Adipocyte (in vitro differentiated cells): ENCODE measurements at regions not wholly inside any gene's neighbourhood (a gene's known extent, or its start where the extent isn't known, plus 50 kb on each side); places are given as distances from the start of the nearest gene placed in this dataset.
"Not testable (repeated sequence)": the region's sequence is repeated elsewhere in the genome, so short reads cannot be mapped to it uniquely, and the experiment has no call there.

Experiments
- DNase-seq: peaks from one replicate; pipeline ENCODE4 v3.0.0-alpha.2; 2015; ENCODE audit warnings: low read depth
- H3K27me3 ChIP-seq: replicated peaks from 2 replicates; pipeline ENCODE4 v1.7.0; 2013; ENCODE audit warnings: mild to moderate bottlenecking, low read length, moderate library complexity; ENCODE audit not compliant: control insufficient read depth, insufficient read depth
- H3K36me3 ChIP-seq: 2 replicates; pipeline ENCODE4 v1.7.0; 2013; ENCODE audit warnings: low read length, mild to moderate bottlenecking, moderate library complexity; ENCODE audit not compliant: control insufficient read depth, insufficient read depth, severe bottlenecking
- H3K4me1 ChIP-seq: 2 replicates; pipeline ENCODE4 v1.7.0; 2013; ENCODE audit warnings: mild to moderate bottlenecking, low read length, moderate library complexity; ENCODE audit not compliant: control insufficient read depth, insufficient read depth
- H3K4me3 ChIP-seq: 2 replicates; pipeline ENCODE4 v1.7.0; 2013; ENCODE audit warnings: mild to moderate bottlenecking, low read length, moderate library complexity
- H3K9ac ChIP-seq: 2 replicates; pipeline ENCODE4 v1.7.0; 2013; ENCODE audit warnings: mild to moderate bottlenecking, low read length, moderate library complexity
- H3K9me3 ChIP-seq: 2 replicates; pipeline ENCODE4 v1.7.0; 2013; ENCODE audit warnings: mild to moderate bottlenecking, low read length, moderate library complexity; ENCODE audit not compliant: control insufficient read depth

- no peaks in the 10 kb centered on the region for H3K4me1 ChIP-seq
- no peaks in the 10 kb centered on the region for H3K9me3 ChIP-seq
- H3K4me3 ChIP-seq, result no peak overlapping the region
- DNase-seq, result no peak
- no peak overlapping the region for H3K9ac ChIP-seq
- H3K27me3 ChIP-seq, result no peaks in the 10 kb centered on the region
- H3K36me3 ChIP-seq, result no peaks in the 10 kb centered on the region
These were observed 2027.7 kb downstream of the MRPL39 start for GRCh38 chr21:23579573-23579972.

DNA sequence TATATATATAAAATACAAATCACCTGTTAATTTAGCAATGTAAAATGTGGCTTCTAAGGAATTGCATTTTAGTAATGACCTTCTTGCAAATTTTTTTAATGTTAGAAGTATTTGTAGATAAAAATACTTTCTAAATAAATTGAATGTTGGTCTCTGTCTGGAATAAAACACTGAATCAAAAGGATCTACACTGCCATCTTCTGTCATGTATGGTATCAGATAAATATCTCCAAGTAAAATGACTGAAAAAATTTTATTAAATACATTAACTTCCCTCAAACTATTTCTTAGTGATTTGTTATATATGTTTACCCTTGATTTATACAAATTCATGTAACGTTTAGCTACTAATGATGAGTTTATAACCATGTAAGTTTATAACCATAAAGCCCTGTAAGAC lies 2029.3 kb downstream of the MRPL39 start:
- H3K9ac ChIP-seq, result no peak overlapping the region
- H3K36me3 ChIP-seq, result no peaks in the 10 kb centered on the region
- no peaks in the 10 kb centered on the region for H3K4me1 ChIP-seq
- H3K9me3 ChIP-seq, result no peaks in the 10 kb centered on the region
- DNase-seq, result no peak
- no peak overlapping the region for H3K4me3 ChIP-seq
- no peaks in the 10 kb centered on the region for H3K27me3 ChIP-seq

GRCh38 chr21:23574932-23575331 lies 2032.3 kb downstream of the MRPL39 start:
- Histone ChIP-seq H3K4me1 (no peaks in the 10 kb centered on the region), H3K36me3 (no peaks in the 10 kb centered on the region), H3K9ac (no peak overlapping the region), H3K9me3 (no peaks in the 10 kb centered on the region), H3K4me3 (no peak overlapping the region), H3K27me3 (no peaks in the 10 kb centered on the region)
- no peak for DNase-seq

GRCh38 chr21:23548924-23549323 lies 2058.4 kb downstream of the MRPL39 start:
- not testable (repeated sequence) for DNase-seq, H3K9me3 ChIP-seq, H3K4me1 ChIP-seq, H3K9ac ChIP-seq, H3K4me3 ChIP-seq, H3K36me3 ChIP-seq, H3K27me3 ChIP-seq

DNA sequence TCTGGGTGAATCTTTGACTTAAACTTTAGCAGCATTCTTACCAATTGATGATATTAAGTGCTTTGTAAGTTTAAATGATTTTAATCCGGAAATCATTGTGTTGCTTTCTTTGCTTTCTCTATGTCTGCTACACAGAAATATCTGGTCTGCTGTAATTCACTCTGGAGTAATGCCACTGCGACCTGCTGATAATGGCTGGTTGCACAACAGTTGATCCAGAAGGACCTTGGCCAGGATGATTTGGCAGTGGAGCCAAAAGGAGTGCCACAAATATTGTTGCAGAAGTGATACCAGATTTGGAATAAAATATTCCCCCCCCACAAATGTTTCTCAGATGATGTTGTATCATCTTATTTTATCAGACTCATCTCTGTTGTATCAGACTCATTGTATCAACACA lies 2063.9 kb downstream of the MRPL39 start:
- no peak for DNase-seq
- Histone ChIP-seq H3K9me3 (no peaks in the 10 kb centered on the region), H3K9ac (no peak overlapping the region), H3K4me3 (no peak overlapping the region), H3K27me3 (no peaks in the 10 kb centered on the region), H3K36me3 (no peaks in the 10 kb centered on the region), H3K4me1 (no peaks in the 10 kb centered on the region)

DNA sequence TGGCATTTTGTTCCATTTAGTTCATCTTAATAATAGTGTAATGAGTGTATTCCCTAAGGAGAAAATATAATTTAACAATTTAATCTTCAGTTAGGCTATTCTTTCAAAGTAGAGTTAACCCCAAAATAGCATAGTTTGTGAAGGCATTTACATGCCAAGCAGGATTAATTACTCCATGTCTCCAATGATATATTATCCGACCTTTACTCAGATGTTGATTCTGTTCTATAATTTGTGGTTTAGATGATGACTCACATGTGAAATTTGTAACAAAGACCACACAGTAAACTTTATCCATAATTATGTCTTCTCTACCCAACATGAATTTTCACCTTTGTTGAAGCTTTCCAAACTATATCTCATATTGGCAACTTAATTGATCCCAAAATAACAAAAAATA lies 2065.2 kb downstream of the MRPL39 start:
- no peak overlapping the region for H3K4me3 ChIP-seq
- H3K36me3 ChIP-seq, result no peaks in the 10 kb centered on the region
- H3K9ac ChIP-seq, result no peak overlapping the region
- no peaks in the 10 kb centered on the region for H3K4me1 ChIP-seq
- H3K9me3 ChIP-seq, result no peaks in the 10 kb centered on the region
- no peaks in the 10 kb centered on the region for H3K27me3 ChIP-seq
- DNase-seq, result no peak

DNA sequence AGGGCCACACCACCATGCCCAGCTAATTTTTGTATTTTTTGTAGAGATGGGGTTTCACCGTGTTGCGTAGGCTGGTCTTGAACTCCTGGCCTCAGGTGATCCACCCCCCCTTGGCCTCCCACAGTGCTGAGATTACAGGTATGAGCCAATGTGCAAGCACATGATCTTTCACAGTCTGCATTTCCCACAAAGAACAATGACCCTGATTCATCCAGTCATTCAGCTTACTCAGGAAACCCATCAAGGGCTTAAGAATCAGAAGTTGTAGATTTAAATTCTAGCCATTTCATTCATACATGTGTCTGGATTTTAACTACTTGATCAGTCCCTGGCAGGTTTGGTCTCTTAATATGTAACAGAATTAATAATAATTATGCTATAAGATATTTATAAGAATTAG lies 2065.7 kb downstream of the MRPL39 start:
- Histone ChIP-seq H3K36me3 (no peaks in the 10 kb centered on the region), H3K4me1 (no peaks in the 10 kb centered on the region), H3K27me3 (no peaks in the 10 kb centered on the region), H3K9me3 (no peaks in the 10 kb centered on the region), H3K4me3 (no peak overlapping the region), H3K9ac (no peak overlapping the region)
- no peak for DNase-seq

GRCh38 chr21:23534850-23535249 lies 2072.4 kb downstream of the MRPL39 start:
- Histone ChIP-seq H3K4me1 (no peaks in the 10 kb centered on the region), H3K36me3 (no peaks in the 10 kb centered on the region), H3K9ac (no peak overlapping the region), H3K4me3 (no peak overlapping the region), H3K9me3 (no peaks in the 10 kb centered on the region), H3K27me3 (no peaks in the 10 kb centered on the region)
- DNase-seq, result no peak

GRCh38 chr21:23531444-23531843 lies 2075.8 kb downstream of the MRPL39 start:
- no peaks in the 10 kb centered on the region for H3K9me3 ChIP-seq
- no peak for DNase-seq
- H3K9ac ChIP-seq, result no peak overlapping the region
- no peaks in the 10 kb centered on the region for H3K27me3 ChIP-seq
- no peaks in the 10 kb centered on the region for H3K36me3 ChIP-seq
- H3K4me1 ChIP-seq, result no peaks in the 10 kb centered on the region
- H3K4me3 ChIP-seq, result no peak overlapping the region

GRCh38 chr21:23524685-23525084 lies 2082.6 kb downstream of the MRPL39 start:
- Histone ChIP-seq H3K27me3 (no peaks in the 10 kb centered on the region), H3K9me3 (no peaks in the 10 kb centered on the region), H3K36me3 (no peaks in the 10 kb centered on the region), H3K4me3 (no peak overlapping the region), H3K9ac (no peak overlapping the region), H3K4me1 (no peaks in the 10 kb centered on the region)
- no peak for DNase-seq

GRCh38 chr21:23522751-23523150 lies 2084.5 kb downstream of the MRPL39 start:
- H3K9me3 ChIP-seq, result no peaks in the 10 kb centered on the region
- no peaks in the 10 kb centered on the region for H3K27me3 ChIP-seq
- H3K9ac ChIP-seq, result no peak overlapping the region
- no peaks in the 10 kb centered on the region for H3K36me3 ChIP-seq
- no peak for DNase-seq
- no peak overlapping the region for H3K4me3 ChIP-seq
- H3K4me1 ChIP-seq, result no peaks in the 10 kb centered on the region

DNA sequence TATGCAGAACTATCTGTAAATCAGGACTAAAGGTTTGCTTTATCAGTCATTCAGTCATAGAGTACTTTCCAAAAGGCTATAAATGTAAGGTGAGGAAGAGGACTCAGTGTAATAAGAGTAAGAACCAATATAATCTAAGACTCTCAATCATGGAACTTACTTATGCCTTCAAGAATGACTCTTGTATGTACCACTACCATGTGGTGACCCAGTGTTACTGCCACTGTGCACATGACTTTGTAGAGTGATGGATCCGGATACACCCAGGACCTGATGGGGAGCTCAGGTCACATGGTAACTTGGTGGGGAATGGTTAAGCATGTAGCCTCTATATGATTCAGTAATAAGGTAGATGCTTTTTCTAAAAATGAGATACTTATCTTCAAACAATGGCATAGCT lies 2099.8 kb downstream of the MRPL39 start:
- no peaks in the 10 kb centered on the region for H3K9me3 ChIP-seq
- H3K4me3 ChIP-seq, result no peak overlapping the region
- H3K9ac ChIP-seq, result no peak overlapping the region
- no peaks in the 10 kb centered on the region for H3K4me1 ChIP-seq
- no peaks in the 10 kb centered on the region for H3K36me3 ChIP-seq
- no peaks in the 10 kb centered on the region for H3K27me3 ChIP-seq
- DNase-seq, result no peak
